H9 (cell line): ENCODE measurements at regions not wholly inside any gene's neighbourhood (a gene's known extent, or its start where the extent isn't known, plus 50 kb on each side); places are given as distances from the start of the nearest gene placed in this dataset.

Source experiments
- DNase-seq: peaks from one replicate; pipeline ENCODE4 v3.0.0-alpha.2; 2017
- H2AFZ ChIP-seq: one replicate; pipeline ENCODE4 v1.6.1; 2013; ENCODE audit warnings: mild to moderate bottlenecking, low read length, control low read depth, moderate library complexity
- H2AK5ac ChIP-seq: 2 replicates; pipeline ENCODE4 v1.6.1; 2013; ENCODE audit warnings: low read length, control low read depth, mixed read lengths; ENCODE audit not compliant: insufficient read length
- H2BK120ac ChIP-seq: one replicate; pipeline ENCODE4 v1.6.1; 2013; ENCODE audit warnings: low read depth, mild to moderate bottlenecking, low read length, control low read depth, inconsistent platforms; ENCODE audit not compliant: poor library complexity, severe bottlenecking
- H2BK12ac ChIP-seq: 2 replicates; pipeline ENCODE4 v1.6.1; 2013; ENCODE audit warnings: low read length, control low read depth, mixed read lengths, low read depth; ENCODE audit not compliant: insufficient read length
- H2BK15ac ChIP-seq: 2 replicates; pipeline ENCODE4 v1.6.1; 2013; ENCODE audit warnings: low read depth, low read length, control low read depth
- H2BK20ac ChIP-seq: one replicate; pipeline ENCODE4 v1.6.1; 2013; ENCODE audit warnings: low read depth, mild to moderate bottlenecking, low read length, control low read depth, inconsistent platforms; ENCODE audit not compliant: poor library complexity, severe bottlenecking
- H2BK5ac ChIP-seq: 2 replicates; pipeline ENCODE4 v1.6.1; 2013; ENCODE audit warnings: low read length, control low read depth, mixed read lengths; ENCODE audit not compliant: insufficient read length
- H3K14ac ChIP-seq: 2 replicates; pipeline ENCODE4 v1.6.1; 2013; ENCODE audit warnings: low read length, control low read depth; ENCODE audit not compliant: insufficient read depth
- H3K18ac ChIP-seq: 2 replicates; pipeline ENCODE4 v1.6.1; 2013; ENCODE audit warnings: low read depth, mild to moderate bottlenecking, mixed read lengths, low read length, control low read depth; ENCODE audit not compliant: insufficient read length
- H3K23ac ChIP-seq: 2 replicates; pipeline ENCODE4 v1.6.1; 2013; ENCODE audit warnings: low read length, control low read depth, mixed read lengths, low read depth; ENCODE audit not compliant: insufficient read length
- H3K23me2 ChIP-seq: 2 replicates; pipeline ENCODE4 v1.6.1; 2013; ENCODE audit warnings: low read depth, mild to moderate bottlenecking, mixed read lengths, low read length, control low read depth; ENCODE audit not compliant: insufficient read length, poor library complexity, severe bottlenecking
- H3K27ac ChIP-seq: 2 replicates; pipeline ENCODE4 v1.5.1; 2013; ENCODE audit warnings: low read length, control low read depth, mixed read lengths, low read depth; ENCODE audit not compliant: insufficient read length
- H3K27me3 ChIP-seq: 2 replicates; pipeline ENCODE4 v1.6.1; 2013; ENCODE audit warnings: low read length, control low read depth, inconsistent platforms; ENCODE audit not compliant: insufficient read depth
- H3K4ac ChIP-seq: 2 replicates; pipeline ENCODE4 v1.6.1; 2013; ENCODE audit warnings: low read depth, mild to moderate bottlenecking, control low read depth, inconsistent platforms, low read length, moderate library complexity
- H3K4me1 ChIP-seq: 2 replicates; pipeline ENCODE4 v1.6.1; 2013; ENCODE audit warnings: low read length, control low read depth, inconsistent platforms; ENCODE audit not compliant: insufficient read depth
- H3K4me2 ChIP-seq: 2 replicates; pipeline ENCODE4 v1.6.1; 2013; ENCODE audit warnings: low read length, control low read depth, mixed read lengths; ENCODE audit not compliant: insufficient read length, insufficient read depth
- H3K56ac ChIP-seq: 2 replicates; pipeline ENCODE4 v1.6.1; 2013; ENCODE audit warnings: low read depth, mild to moderate bottlenecking, mixed read lengths, low read length, control low read depth; ENCODE audit not compliant: insufficient read length
- H3K79me1 ChIP-seq: 2 replicates; pipeline ENCODE4 v1.6.1; 2013; ENCODE audit warnings: low read depth, mild to moderate bottlenecking, moderate library complexity, low read length, control low read depth, inconsistent platforms; ENCODE audit not compliant: insufficient read depth, poor library complexity, severe bottlenecking
- H3K79me2 ChIP-seq: 2 replicates; pipeline ENCODE4 v1.6.1; 2013; ENCODE audit warnings: low read length, control low read depth, inconsistent platforms; ENCODE audit not compliant: insufficient read depth
- H3K9ac ChIP-seq: 2 replicates; pipeline ENCODE4 v1.6.1; 2013; ENCODE audit warnings: low read length, control low read depth, mixed read lengths; ENCODE audit not compliant: insufficient read length; ENCODE audit errors: extremely low read depth
- H3K9me3 ChIP-seq: one replicate; pipeline ENCODE4 v1.6.1; 2013; ENCODE audit warnings: low read depth, low read length, inconsistent platforms; ENCODE audit not compliant: control insufficient read depth
- H3T11ph ChIP-seq: one replicate; pipeline ENCODE4 v1.6.1; 2013; ENCODE audit warnings: mild to moderate bottlenecking, low read length, control low read depth, inconsistent platforms
- H4K20me1 ChIP-seq: one replicate; pipeline ENCODE4 v1.6.1; 2013; ENCODE audit not compliant: control insufficient read depth, insufficient read length, insufficient read depth
- H4K5ac ChIP-seq: 2 replicates; pipeline ENCODE4 v1.6.1; 2013; ENCODE audit warnings: low read depth, mild to moderate bottlenecking, mixed read lengths, low read length, control low read depth; ENCODE audit not compliant: insufficient read length
- H4K8ac ChIP-seq: replicated peaks from 2 replicates; pipeline ENCODE4 v1.6.1; 2013; ENCODE audit warnings: low read length, control low read depth, mixed read lengths, low read depth; ENCODE audit not compliant: insufficient read length
- H4K91ac ChIP-seq: 2 replicates; pipeline ENCODE4 v1.6.1; 2013; ENCODE audit warnings: low read depth, mild to moderate bottlenecking, moderate library complexity, mixed read lengths, low read length, control low read depth; ENCODE audit not compliant: insufficient read length
- H3K27ac Mint-ChIP-seq, 3 experiments: 2 replicates in 2 of 3; 3 replicates in 1 of 3; pipeline ENCODE4 v1.8.0; 2020 to 2021; ENCODE audit warnings: mixed read lengths in 3 of 3, mild to moderate bottlenecking in 1 of 3, moderate library complexity in 1 of 3
- H3K27me3 Mint-ChIP-seq: 2 replicates; pipeline ENCODE4 v1.8.0; 2021; ENCODE audit warnings: low read depth, mild to moderate bottlenecking, moderate library complexity, mixed read lengths
- H3K36me3 Mint-ChIP-seq, 3 experiments: 2 replicates in 2 of 3; 3 replicates in 1 of 3; pipeline ENCODE4 v1.8.0; 2020 to 2021; ENCODE audit warnings: low read depth in 3 of 3, mixed read lengths in 3 of 3; ENCODE audit not compliant: insufficient read depth in 1 of 3
- H3K4me1 Mint-ChIP-seq, 2 experiments: 2 replicates each; pipeline ENCODE4 v1.8.0; 2020; ENCODE audit warnings: mixed read lengths in 2 of 2
- H3K4me3 Mint-ChIP-seq, 2 experiments: 2 replicates in 1 of 2; 3 replicates in 1 of 2; pipeline ENCODE4 v1.8.0; 2020 to 2021; ENCODE audit warnings: mild to moderate bottlenecking in 2 of 2, mixed read lengths in 2 of 2, moderate library complexity in 1 of 2
- H3K9me3 Mint-ChIP-seq, 2 experiments: 2 replicates in 1 of 2; 3 replicates in 1 of 2; pipeline ENCODE4 v1.8.0; 2020; ENCODE audit warnings: mild to moderate bottlenecking in 2 of 2, mixed read lengths in 2 of 2, moderate library complexity in 1 of 2
- WGBS: extraction: QIAGEN DNeasy Blood & Tissue Kit; methylation state at CpG from one replicate; pipeline ENCODE4 v1.1.7; 2013; ENCODE audit warnings: missing lambda C conversion rate, low lambda C conversion rate, mixed read lengths; ENCODE audit not compliant: insufficient read length; ENCODE audit errors: extremely low coverage; 5-methylcytosine and 5-hydroxymethylcytosine counted together
- TF ChIP-seq, protein P1 (sequence below): fragments of 200-600 bp; sonication (generic); conservative IDR thresholded peaks from 3 replicates; pipeline ENCODE4 v1.8.0; 2021; ENCODE audit warnings: antibody characterized with exemption, mild to moderate bottlenecking

DNA sequence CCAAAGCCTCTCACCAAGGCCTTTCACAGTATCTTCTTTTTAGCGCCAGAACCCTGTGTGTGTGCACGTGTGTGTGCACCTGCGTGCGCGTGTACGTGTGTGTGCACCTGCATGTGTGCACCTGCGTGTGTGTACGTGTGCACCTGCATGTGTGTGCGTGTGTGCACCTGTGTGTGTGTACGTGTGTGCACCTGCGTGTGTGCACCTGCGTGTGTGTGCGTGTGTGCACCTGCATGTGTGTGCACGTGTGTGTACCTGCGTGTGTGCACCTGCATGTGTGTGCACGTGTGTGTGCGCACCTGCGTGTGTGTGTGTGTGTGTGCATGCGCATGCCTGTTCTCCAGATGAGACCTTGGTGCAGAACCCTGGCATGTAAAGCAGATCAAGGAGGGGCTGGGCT lies 131.4 kb upstream of the HDAC4 start:
- TF ChIP-seq, protein P1, sequence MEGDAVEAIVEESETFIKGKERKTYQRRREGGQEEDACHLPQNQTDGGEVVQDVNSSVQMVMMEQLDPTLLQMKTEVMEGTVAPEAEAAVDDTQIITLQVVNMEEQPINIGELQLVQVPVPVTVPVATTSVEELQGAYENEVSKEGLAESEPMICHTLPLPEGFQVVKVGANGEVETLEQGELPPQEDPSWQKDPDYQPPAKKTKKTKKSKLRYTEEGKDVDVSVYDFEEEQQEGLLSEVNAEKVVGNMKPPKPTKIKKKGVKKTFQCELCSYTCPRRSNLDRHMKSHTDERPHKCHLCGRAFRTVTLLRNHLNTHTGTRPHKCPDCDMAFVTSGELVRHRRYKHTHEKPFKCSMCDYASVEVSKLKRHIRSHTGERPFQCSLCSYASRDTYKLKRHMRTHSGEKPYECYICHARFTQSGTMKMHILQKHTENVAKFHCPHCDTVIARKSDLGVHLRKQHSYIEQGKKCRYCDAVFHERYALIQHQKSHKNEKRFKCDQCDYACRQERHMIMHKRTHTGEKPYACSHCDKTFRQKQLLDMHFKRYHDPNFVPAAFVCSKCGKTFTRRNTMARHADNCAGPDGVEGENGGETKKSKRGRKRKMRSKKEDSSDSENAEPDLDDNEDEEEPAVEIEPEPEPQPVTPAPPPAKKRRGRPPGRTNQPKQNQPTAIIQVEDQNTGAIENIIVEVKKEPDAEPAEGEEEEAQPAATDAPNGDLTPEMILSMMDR = no peak
- Histone ChIP-seq H2BK20ac (no peak overlapping the region), H3K79me1 (no peaks in the 10 kb centered on the region), H2BK15ac (no peak overlapping the region), H3T11ph (no peak overlapping the region), H3K4me1 (no peaks in the 10 kb centered on the region), H3K9me3 (no peaks in the 10 kb centered on the region), H2BK120ac (no peak overlapping the region), H2AFZ (no peak overlapping the region), H3K4me2 (no peak overlapping the region), H3K27me3 (no peaks in the 10 kb centered on the region), H2BK12ac (no peak overlapping the region), H2BK5ac (no peak overlapping the region), H2AK5ac (no peak overlapping the region), H3K18ac (no peak overlapping the region), H4K91ac (no peak overlapping the region), H3K23me2 (no peaks in the 10 kb centered on the region), H3K14ac (no peak overlapping the region), H3K56ac (no peak overlapping the region), H3K9ac (no peak overlapping the region), H4K20me1 (no peaks in the 10 kb centered on the region), H4K8ac (no peak overlapping the region), H3K4ac (no peak overlapping the region), H3K27ac (no peak overlapping the region), H3K23ac (no peak overlapping the region), H4K5ac (no peak overlapping the region), H3K79me2 (no peaks in the 10 kb centered on the region)
- Mint-ChIP-seq H3K4me1 (peaks cover 5 to 12% of the 10 kb centered on the region in 2 experiments; a peak in 3 of 4 replicates), H3K27ac (no peak overlapping the region), H3K9me3 (peaks cover 3 to 6% of the 10 kb centered on the region in 2 experiments; a peak in 2 of 5 replicates), H3K4me3 (no peak overlapping the region), H3K27me3 (peaks cover 10% of the 10 kb centered on the region; the same call in 1 of the 2 replicates), H3K36me3 (no peaks in the 10 kb centered on the region; a peak in 2 of 7 replicates)
- DNase-seq = no peak
- WGBS = no CpG with 5 or more reads among the region's 19 CpGs
